Retinal pigment epithelial cell (primary cell): ENCODE measurements at regions not wholly inside any gene's neighbourhood (a gene's known extent, or its start where the extent isn't known, plus 50 kb on each side); places are given as distances from the start of the nearest gene placed in this dataset.

ENCODE experiments used
- DNase-seq: peaks from one replicate; pipeline ENCODE4 v3.0.0-alpha.2; 2010; ENCODE audit warnings: low read depth
- H3K4me3 ChIP-seq: 2 replicates; pipeline ENCODE4 v1.5.1; 2011; ENCODE audit warnings: mild to moderate bottlenecking, low read length, control low read depth, moderate library complexity
- CTCF ChIP-seq: conservative IDR thresholded peaks from 2 replicates; pipeline ENCODE4 v1.5.1; 2011; ENCODE audit warnings: low read depth, low read length, control low read depth, inconsistent platforms

- no peak for DNase-seq
- no peak for TF ChIP-seq CTCF
- no peak overlapping the region for H3K4me3 ChIP-seq
Measured at GRCh38 chr3:18494251-18494650, 69.1 kb upstream of the SATB1 start.

DNA sequence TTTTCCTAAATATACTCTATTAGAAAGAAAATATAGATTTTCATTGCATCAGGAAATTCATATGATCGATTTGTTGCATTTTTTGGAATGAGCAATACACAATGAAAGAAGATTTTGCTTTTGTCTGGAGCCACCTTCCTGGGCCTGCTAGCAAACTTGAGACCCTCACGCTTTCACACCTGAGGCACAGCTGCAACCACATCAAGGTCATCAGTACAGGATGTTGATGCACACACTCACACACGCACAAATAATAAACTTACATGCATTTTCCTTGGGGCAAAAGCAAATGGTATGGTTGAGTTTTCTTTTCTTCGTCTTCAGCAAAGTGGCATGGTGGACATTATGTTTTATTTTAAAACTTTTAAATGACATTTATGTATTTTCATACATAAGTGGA is 64.8 kb upstream of the SATB1 start:
- TF ChIP-seq CTCF: no peak
- no peak for DNase-seq
- no peak overlapping the region for H3K4me3 ChIP-seq

DNA sequence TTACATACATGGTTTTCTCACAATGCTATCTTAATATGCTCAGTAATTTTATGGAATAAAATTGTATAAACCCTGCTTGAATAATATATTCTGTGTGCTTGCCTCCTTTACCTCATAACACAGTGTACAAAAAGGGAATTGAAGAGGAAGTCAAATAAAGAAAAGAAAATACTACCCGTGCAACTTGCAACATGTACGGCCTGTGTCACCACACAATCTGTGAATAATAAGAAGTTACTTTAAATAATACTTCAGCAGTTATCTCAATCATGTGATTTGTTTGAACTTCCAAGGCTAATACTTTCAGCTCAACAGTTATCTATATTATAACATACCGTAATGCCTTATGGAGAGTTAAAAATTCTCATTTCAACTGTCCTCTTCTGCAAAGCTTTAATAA is 58.1 kb upstream of the SATB1 start:
- no peak for TF ChIP-seq CTCF
- DNase-seq: no peak
- H3K4me3 ChIP-seq: no peak overlapping the region

- TF ChIP-seq CTCF: no peak
- no peak overlapping the region for H3K4me3 ChIP-seq
- no peak for DNase-seq
Measured at GRCh38 chr3:18481946-18482548, 56.9 kb upstream of the SATB1 start.

DNA sequence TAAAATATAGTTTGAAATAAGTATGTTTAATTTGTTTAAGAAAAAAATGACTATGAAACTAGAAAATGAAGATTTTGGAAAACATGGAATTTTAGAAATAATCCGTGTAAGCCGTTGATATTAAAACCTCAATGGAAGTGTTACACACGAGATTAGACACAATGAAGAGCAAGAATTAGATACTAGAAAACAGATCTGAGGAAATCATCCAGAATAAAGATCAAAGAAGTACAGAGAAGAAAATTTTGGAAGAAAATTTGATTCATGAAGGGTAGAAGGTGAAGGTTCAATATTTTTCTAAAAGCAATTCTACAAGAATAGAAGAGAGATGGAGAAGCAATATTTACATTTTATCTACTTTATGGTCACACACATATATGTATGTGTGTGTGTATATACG is 52.5 kb upstream of the SATB1 start:
- DNase-seq: no peak
- no peak overlapping the region for H3K4me3 ChIP-seq
- TF ChIP-seq CTCF: no peak
